ENCODE measurements at regions not wholly inside any gene's neighbourhood (a gene's known extent, or its start where the extent isn't known, plus 50 kb on each side); places are given as distances from the start of the nearest gene placed in this dataset.

DNA sequence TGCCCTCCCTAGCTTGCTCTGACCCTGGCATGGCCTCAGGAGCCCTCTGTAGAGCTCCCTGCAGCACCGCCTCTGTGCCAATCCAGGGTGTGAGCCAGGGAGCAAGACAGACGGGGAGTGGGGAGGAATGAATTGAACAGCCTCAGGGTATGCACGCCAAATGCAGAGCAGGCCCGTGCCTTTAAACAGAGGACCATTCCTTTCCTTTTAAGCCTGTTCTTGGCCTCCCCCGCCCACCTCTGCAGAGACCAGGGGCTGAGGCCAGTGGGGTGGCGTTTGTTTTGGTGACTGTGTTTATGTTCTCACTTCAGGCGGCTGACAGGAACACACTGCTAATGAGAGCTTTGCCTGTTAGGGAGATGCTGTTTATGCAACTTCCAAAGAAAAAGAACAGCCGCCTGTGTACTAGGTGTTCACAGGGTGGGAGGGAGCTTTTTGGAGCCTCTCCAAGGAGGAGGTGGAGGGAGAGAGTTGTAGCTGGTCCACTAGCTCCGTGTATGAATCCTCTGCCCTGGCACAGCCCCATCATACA, 528.1 kb upstream of the DPP6 start (continued):
- TF ChIP-seq SMARCE1 (IDR thresholded peaks at IDR 0.05; ENCODE audit: borderline replicate concordance), result no peak
- TF ChIP-seq ZNF629 (CRISPR knock-in tag; conservative IDR thresholded peaks at IDR 0.05), result no peak
- no peak for TF ChIP-seq RBM39 (IDR thresholded peaks at IDR 0.05; ENCODE audit: low read depth, low read length, poor library complexity, severe bottlenecking)
- TF ChIP-seq RFXANK (CRISPR knock-in tag; IDR thresholded peaks at IDR 0.05), result no peak
- no peak for TF ChIP-seq ZNF773 (CRISPR knock-in tag; IDR thresholded peaks at IDR 0.05; ENCODE audit: borderline replicate concordance)
- no peak for TF ChIP-seq SMAD1 (CRISPR knock-in tag; IDR thresholded peaks at IDR 0.05; ENCODE audit: borderline replicate concordance, low read depth)
- TF ChIP-seq, protein P1, sequence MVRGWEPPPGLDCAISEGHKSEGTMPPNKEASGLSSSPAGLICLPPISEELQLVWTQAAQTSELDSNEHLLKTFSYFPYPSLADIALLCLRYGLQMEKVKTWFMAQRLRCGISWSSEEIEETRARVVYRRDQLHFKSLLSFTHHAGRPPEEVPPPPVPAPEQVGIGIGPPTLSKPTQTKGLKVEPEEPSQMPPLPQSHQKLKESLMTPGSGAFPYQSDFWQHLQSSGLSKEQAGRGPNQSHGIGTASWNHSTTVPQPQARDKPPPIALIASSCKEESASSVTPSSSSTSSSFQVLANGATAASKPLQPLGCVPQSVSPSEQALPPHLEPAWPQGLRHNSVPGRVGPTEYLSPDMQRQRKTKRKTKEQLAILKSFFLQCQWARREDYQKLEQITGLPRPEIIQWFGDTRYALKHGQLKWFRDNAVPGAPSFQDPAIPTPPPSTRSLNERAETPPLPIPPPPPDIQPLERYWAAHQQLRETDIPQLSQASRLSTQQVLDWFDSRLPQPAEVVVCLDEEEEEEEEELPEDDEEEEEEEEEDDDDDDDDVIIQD (CRISPR knock-in tag; IDR thresholded peaks at IDR 0.05; ENCODE audit: low read depth), result no peak

DNA sequence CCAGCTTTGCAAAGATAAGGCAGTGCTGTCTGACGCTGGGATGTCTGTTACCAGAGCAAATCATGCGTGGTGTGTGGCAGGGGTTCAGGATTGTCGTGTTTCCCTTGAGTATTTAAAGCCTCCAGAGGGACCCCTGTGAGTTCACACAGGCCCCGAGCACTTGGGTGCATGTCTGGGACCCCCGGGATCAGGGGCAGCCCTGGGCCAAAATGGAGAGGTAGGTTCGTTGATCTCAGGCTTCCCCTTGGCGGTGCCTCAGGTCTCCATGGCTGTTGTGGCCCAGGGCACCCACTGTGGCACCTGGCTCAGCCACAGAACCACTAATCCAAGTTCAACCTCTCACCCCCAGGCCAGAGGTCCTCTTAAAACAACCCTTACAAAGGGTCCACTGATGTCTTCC, 523.1 kb upstream of the DPP6 start:
- ATAC-seq (no peak), FAIRE-seq (no peak), DNase-seq (ENCODE audit: low spot score) (no peak)
- Histone ChIP-seq H3K9me3 (ENCODE audit: low read length) (no peaks in the 10 kb centered on the region), H2AFZ (ENCODE audit: low read length) (no peak overlapping the region), H3K4me2 (ENCODE audit: low read depth, low read length) (no peak overlapping the region), H3K79me2 (ENCODE audit: insufficient read depth, low read length) (no peaks in the 10 kb centered on the region), H3K36me3 (replicated peaks in 1 of 2; ENCODE audit: control insufficient read depth in 1 of 2, insufficient read depth in 2 of 2, low read length in 2 of 2) (no peaks in the 10 kb centered on the region), H3K4me1 (ENCODE audit: insufficient read depth, low read length) (no peaks in the 10 kb centered on the region), H3K27ac (ENCODE audit: extremely low read length, insufficient read depth, low read length) (no peak overlapping the region), H3K9ac (ENCODE audit: insufficient read depth, low read depth, low read length) (no peak overlapping the region), H3K27me3 (ENCODE audit: control insufficient read depth in 1 of 2, insufficient read depth in 2 of 2, low read length in 2 of 2) (no peaks in the 10 kb centered on the region), H4K20me1 (ENCODE audit: insufficient read depth, low read length) (no peaks in the 10 kb centered on the region), H3K4me3 (replicated peaks in 1 of 3; ENCODE audit: insufficient read depth in 1 of 3, low read depth in 2 of 3, low read length in 3 of 3) (no peak overlapping the region)
- in situ Hi-C loops (cut with HindIII; ENCODE audit: extremely low pct_ligation_motif_present, low pct_unique_long_range_greater_than_20kb) (no loop called here), intact Hi-C loops (cut with micrococcal nuclease; ENCODE audit: unreplicated experiment) (no loop called here)
- 8% methylated on average over 3 of the region's 7 CpGs for WGBS (ENCODE audit: low lambda C conversion rate)
- no TSS peak for BruUV-seq (replicated peaks)
- ChIA-PET POLR2A (no interaction called here), CTCF (ENCODE audit: low intra/inter-chr PET ratio, low total read pairs) (no interaction called here)
- TF ChIP-seq, protein P2, sequence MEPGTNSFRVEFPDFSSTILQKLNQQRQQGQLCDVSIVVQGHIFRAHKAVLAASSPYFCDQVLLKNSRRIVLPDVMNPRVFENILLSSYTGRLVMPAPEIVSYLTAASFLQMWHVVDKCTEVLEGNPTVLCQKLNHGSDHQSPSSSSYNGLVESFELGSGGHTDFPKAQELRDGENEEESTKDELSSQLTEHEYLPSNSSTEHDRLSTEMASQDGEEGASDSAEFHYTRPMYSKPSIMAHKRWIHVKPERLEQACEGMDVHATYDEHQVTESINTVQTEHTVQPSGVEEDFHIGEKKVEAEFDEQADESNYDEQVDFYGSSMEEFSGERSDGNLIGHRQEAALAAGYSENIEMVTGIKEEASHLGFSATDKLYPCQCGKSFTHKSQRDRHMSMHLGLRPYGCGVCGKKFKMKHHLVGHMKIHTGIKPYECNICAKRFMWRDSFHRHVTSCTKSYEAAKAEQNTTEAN (CRISPR knock-in tag; conservative IDR thresholded peaks at IDR 0.05), result no peak
- TF ChIP-seq, protein P3, sequence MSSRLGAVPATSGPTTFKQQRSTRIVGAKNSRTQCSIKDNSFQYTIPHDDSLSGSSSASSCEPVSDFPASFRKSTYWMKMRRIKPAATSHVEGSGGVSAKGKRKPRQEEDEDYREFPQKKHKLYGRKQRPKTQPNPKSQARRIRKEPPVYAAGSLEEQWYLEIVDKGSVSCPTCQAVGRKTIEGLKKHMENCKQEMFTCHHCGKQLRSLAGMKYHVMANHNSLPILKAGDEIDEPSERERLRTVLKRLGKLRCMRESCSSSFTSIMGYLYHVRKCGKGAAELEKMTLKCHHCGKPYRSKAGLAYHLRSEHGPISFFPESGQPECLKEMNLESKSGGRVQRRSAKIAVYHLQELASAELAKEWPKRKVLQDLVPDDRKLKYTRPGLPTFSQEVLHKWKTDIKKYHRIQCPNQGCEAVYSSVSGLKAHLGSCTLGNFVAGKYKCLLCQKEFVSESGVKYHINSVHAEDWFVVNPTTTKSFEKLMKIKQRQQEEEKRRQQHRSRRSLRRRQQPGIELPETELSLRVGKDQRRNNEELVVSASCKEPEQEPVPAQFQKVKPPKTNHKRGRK (CRISPR knock-in tag; IDR thresholded peaks at IDR 0.05), result no peak
- TF ChIP-seq ZNF350 (CRISPR knock-in tag; IDR thresholded peaks at IDR 0.05; ENCODE audit: borderline replicate concordance, low read depth) (no peak), ZNF382 (CRISPR knock-in tag; IDR thresholded peaks at IDR 0.05; ENCODE audit: borderline replicate concordance) (no peak), NFIB (CRISPR knock-in tag; IDR thresholded peaks at IDR 0.05; ENCODE audit: borderline replicate concordance) (no peak), ZNF337 (CRISPR knock-in tag; IDR thresholded peaks at IDR 0.05; ENCODE audit: borderline replicate concordance, low read depth) (no peak), ETV6 (CRISPR knock-in tag; conservative IDR thresholded peaks at IDR 0.05) (no peak), GTF3A (CRISPR knock-in tag; conservative IDR thresholded peaks at IDR 0.05) (no peak), ARNT (IDR thresholded peaks at IDR 0.05) (no peak), RFXANK (CRISPR knock-in tag; IDR thresholded peaks at IDR 0.05) (no peak)
- TF ChIP-seq, protein P4, sequence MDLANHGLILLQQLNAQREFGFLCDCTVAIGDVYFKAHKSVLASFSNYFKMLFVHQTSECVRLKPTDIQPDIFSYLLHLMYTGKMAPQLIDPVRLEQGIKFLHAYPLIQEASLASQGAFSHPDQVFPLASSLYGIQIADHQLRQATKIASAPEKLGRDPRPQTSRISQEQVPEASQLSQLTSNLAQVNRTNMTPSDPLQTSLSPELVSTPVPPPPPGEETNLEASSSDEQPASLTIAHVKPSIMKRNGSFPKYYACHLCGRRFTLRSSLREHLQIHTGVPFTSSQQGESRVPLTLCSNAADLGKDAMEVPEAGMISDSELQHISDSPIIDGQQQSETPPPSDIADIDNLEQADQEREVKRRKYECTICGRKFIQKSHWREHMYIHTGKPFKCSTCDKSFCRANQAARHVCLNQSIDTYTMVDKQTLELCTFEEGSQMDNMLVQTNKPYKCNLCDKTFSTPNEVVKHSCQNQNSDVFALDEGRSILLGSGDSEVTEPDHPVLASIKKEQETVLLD (CRISPR knock-in tag; IDR thresholded peaks at IDR 0.05; ENCODE audit: low read depth), result no peak
